Choroid plexus epithelial cell (primary cell): ENCODE measurements at regions not wholly inside any gene's neighbourhood (a gene's known extent, or its start where the extent isn't known, plus 50 kb on each side); places are given as distances from the start of the nearest gene placed in this dataset.

Experiments used
- DNase-seq: peaks from one replicate; pipeline ENCODE4 v3.0.0-alpha.2; 2010; ENCODE audit warnings: low read depth
- H3K4me3 ChIP-seq: 2 replicates; pipeline ENCODE4 v1.5.1; 2011; ENCODE audit warnings: low read depth, mild to moderate bottlenecking, control low read depth, low read length, moderate library complexity
- CTCF ChIP-seq: conservative IDR thresholded peaks from 2 replicates; pipeline ENCODE4 v1.5.1; 2011; ENCODE audit warnings: low read depth, mild to moderate bottlenecking, control low read depth, inconsistent platforms, low read length, moderate library complexity

DNA sequence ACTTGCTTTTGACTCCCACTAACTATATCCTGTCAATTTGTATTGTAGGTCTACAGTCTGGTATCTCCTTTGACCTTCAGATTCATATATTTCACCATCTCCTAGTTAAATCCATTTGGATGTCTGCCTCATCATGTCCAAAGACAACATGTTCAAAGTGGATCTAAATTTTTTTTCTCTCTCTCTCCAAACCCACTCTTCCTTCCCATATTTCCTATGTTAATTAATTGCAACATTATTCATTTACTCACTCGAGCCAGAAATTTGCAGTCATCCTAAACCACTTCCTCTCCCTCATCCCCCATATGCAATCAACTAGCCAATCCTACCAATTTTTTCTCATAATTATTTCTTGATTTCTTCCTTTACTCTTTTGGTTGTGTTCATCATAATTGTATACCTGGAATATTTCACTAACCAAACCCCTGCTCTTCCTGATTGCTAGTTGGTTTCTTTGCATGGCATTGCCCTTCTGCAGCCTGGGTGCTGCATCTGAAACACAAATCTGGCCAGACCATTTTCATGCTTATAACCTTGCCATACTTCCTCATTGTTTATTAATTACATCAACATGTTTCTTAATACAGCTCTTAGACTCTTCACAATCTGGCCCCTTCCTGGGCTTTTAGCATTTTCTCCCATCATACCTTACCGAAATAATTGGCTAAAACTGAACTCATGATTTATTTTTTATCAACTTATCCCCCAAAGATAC, 442.2 kb downstream of the ADAMTS20 start:
- no peak overlapping the region for H3K4me3 ChIP-seq
- no peak for DNase-seq
- no peak for TF ChIP-seq CTCF

DNA sequence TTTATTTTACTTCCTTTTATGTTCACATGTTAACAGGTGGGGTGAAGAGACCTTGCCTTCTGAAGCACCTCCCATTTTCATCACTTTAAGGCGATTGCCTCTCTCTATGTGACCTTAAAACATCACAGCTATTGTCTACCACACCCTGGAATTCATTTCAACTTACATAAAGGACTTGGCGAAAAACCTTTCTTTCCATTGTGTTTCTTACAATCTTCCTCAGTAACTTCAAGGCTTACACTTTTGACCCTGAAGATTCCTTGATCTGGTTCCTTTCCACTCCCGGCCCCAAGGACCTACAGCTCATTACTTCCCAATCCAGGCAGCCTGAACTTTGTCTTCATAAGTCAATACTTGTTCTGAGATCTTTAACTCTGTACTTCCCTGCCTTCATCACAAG, 443.3 kb downstream of the ADAMTS20 start:
- no peak for TF ChIP-seq CTCF
- H3K4me3 ChIP-seq, result no peak overlapping the region
- DNase-seq, result no peak

DNA sequence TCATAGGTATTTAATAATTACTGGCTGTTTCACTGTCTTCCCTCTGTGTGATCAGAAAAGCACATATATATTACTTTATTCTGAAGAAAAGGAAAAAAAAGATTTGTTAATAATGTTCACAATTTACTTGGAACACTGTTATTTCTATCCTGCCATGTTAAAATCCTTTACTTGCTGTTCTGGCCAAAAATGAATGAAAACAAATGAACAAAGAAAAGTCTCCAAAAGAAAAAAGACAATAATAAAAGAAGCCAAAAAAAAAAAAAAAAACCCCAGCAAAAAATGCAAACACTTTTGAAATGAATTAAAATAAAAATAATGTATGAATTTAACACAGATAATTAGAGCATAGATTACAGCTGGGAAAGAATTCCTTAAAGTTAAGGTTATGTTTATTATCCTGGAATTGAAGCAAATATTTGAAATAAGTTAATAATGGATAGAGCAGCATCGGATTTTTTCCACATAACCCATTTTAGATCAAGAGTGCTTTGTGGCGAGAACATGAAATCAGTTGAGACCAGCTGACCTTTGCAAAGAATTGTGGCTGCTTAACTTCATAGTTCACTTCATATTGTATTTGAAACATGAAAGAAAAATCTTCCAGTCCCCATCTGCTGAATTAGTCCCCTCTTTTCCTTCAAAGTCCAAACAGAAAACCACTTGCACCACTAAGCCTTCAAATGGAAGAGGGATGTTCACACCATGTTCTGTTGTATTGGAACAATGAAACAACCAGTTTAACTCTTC, 444.8 kb downstream of the ADAMTS20 start:
- no peak overlapping the region for H3K4me3 ChIP-seq
- TF ChIP-seq CTCF, result no peak
- no peak for DNase-seq

DNA sequence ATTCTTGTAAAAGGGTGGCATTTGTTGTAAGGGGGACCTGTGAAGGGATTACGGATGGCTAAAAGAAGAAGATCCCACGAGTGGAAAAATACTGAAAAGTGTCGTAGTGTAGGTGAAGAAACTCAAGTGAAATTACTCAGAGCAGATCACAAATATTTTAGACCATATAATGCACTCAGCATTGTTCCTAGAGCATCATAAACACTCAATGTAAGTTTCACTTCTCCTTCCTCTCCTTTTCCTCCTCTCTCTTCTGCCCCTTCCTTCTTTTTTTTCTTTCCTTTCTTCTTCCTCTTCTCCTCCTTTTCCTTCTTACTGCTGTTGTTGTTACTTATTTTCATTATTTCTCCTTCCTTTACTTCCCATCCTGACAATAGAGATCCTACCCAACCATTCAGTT, 445.6 kb downstream of the ADAMTS20 start:
- no peak for TF ChIP-seq CTCF
- DNase-seq, result no peak
- H3K4me3 ChIP-seq, result no peak overlapping the region

DNA sequence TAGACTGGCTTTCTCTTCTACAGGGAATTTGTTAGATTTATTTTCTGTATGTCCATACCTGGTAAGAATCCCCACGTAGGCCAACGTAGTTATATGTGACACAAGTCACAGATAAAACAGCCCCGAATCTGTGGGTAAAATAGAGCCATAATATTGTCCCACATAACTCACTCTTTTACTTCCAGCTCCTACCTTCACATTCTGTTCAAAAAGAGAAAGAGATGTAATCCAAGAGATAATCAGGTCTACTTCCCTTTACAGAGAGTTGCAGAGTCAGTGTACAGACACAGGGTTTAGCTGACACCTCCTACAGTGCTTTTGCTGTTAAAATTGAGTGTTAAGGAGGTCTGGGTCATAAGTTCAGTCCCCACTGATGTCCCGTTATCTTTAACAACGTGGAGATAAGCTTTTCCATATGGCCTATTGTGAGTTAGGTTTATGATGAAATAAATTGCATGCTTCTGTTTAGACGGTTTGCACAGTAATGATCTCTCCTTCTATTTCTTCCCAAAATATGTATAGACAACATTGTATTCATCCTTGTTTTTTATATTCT, 446.5 kb downstream of the ADAMTS20 start:
- H3K4me3 ChIP-seq, result no peak overlapping the region
- no peak for DNase-seq
- TF ChIP-seq CTCF, result no peak

GRCh38 chr12:43104494-43104893, 447.5 kb downstream of the ADAMTS20 start:
- peak; percentile 78 for DNase-seq
- H3K4me3 ChIP-seq, result no peak overlapping the region
- peak; percentile 15 for TF ChIP-seq CTCF

GRCh38 chr12:43103866-43104265, 448.1 kb downstream of the ADAMTS20 start:
- TF ChIP-seq CTCF, result no peak
- DNase-seq, result no peak
- H3K4me3 ChIP-seq, result no peak overlapping the region
